ENCODE measurements at regions not wholly inside any gene's neighbourhood (a gene's known extent, or its start where the extent isn't known, plus 50 kb on each side); places are given as distances from the start of the nearest gene placed in this dataset.
A peak's percentile ranks its signal among the peaks of the same experiment; 100 is the strongest.

DNA sequence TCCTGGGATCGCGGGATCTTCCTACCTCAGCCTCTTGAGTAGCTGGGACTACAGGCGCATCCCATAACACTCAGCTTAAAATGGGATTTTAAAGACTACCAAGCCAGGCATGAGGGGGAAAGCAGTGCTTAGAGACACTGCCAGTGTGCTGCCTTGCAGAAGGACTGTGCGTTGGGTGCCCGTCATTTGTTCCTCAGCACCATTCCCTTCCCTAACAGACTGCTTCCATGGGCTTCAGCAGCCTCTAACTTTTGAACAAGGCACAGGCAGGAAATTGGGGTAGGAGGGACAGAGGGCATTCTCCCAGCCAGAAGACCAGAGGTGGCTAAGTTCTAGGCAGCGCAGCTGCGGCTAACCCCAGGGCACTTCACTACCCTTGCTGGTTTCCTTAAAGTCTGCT, 73.9 kb upstream of the USP24 start:
- Histone ChIP-seq H3K4me1 (ENCODE audit: control insufficient read depth in 2 of 3, insufficient read depth in 2 of 3, low read depth in 1 of 3, low read length in 3 of 3) (no peaks in the 10 kb centered on the region), H3K36me3 (ENCODE audit: control insufficient read depth in 2 of 3, insufficient read depth in 3 of 3, low read length in 3 of 3) (no peaks in the 10 kb centered on the region), H3K9ac (ENCODE audit: low read length in 3 of 3) (no peak overlapping the region), H3K27ac (ENCODE audit: low read depth in 2 of 2, low read length in 2 of 2) (no peak overlapping the region), H3K4me3 (ENCODE audit: low read length in 3 of 3) (no peak overlapping the region), H3K27me3 (ENCODE audit: control insufficient read depth, insufficient read depth, low read length) (no peaks in the 10 kb centered on the region), H3K9me3 (ENCODE audit: control insufficient read depth in 2 of 3, insufficient read depth in 1 of 3, low read length in 3 of 3) (no peaks in the 10 kb centered on the region)
- intact Hi-C loops (cut with DNase I) = loop anchor here (5.0 kb wide), 1 partner anchor 1298 kb away; no protein-coding TSS in a partner anchor
- DNase-seq = no peak
- TF ChIP-seq, protein P1, sequence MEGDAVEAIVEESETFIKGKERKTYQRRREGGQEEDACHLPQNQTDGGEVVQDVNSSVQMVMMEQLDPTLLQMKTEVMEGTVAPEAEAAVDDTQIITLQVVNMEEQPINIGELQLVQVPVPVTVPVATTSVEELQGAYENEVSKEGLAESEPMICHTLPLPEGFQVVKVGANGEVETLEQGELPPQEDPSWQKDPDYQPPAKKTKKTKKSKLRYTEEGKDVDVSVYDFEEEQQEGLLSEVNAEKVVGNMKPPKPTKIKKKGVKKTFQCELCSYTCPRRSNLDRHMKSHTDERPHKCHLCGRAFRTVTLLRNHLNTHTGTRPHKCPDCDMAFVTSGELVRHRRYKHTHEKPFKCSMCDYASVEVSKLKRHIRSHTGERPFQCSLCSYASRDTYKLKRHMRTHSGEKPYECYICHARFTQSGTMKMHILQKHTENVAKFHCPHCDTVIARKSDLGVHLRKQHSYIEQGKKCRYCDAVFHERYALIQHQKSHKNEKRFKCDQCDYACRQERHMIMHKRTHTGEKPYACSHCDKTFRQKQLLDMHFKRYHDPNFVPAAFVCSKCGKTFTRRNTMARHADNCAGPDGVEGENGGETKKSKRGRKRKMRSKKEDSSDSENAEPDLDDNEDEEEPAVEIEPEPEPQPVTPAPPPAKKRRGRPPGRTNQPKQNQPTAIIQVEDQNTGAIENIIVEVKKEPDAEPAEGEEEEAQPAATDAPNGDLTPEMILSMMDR (IDR thresholded peaks at IDR 0.05; ENCODE audit: borderline replicate concordance, extremely low read depth, insufficient read depth) = no peak
- FAIRE-seq = no peak

DNA sequence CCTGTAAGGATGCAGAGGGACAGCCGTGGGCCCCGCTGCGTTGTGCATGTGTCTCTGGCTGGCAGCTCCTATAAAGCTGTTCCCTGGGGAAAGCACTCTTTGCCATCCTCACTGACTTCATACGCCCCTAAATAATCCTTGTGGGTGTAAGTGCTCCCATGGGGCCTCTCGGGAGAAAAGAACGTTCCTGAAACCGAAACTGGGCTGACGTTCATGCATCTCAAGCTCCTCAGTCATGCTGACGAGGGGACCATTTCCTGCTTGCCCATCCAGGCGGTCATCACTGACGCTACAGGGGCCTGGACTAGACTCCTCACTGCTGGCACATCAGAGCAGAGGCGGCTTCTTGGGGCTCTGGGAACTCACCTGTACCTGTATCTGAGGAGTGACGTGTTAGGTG, 73.1 kb upstream of the USP24 start:
- no peaks in the 10 kb centered on the region for H3K4me1 ChIP-seq (ENCODE audit: control insufficient read depth in 2 of 3, insufficient read depth in 2 of 3, low read depth in 1 of 3, low read length in 3 of 3)
- no peaks in the 10 kb centered on the region for H3K36me3 ChIP-seq (ENCODE audit: control insufficient read depth in 2 of 3, insufficient read depth in 3 of 3, low read length in 3 of 3)
- H3K9ac ChIP-seq (ENCODE audit: low read length in 3 of 3) = no peak overlapping the region
- TF ChIP-seq, protein P1 (IDR thresholded peaks at IDR 0.05; ENCODE audit: borderline replicate concordance, extremely low read depth, insufficient read depth) = no peak
- peak in 1 of 5 donors; percentile 72 for DNase-seq
- H3K27ac ChIP-seq (ENCODE audit: low read depth in 2 of 2, low read length in 2 of 2) = no peak overlapping the region
- no peak for FAIRE-seq
- intact Hi-C loops (cut with DNase I) = loop anchor here (5.0 kb wide), 1 partner anchor 1299 kb away; no protein-coding TSS in a partner anchor
- no peak overlapping the region for H3K4me3 ChIP-seq (ENCODE audit: low read length in 3 of 3)
- H3K27me3 ChIP-seq (ENCODE audit: control insufficient read depth, insufficient read depth, low read length) = no peaks in the 10 kb centered on the region
- H3K9me3 ChIP-seq (ENCODE audit: control insufficient read depth in 2 of 3, insufficient read depth in 1 of 3, low read length in 3 of 3) = no peaks in the 10 kb centered on the region

DNA sequence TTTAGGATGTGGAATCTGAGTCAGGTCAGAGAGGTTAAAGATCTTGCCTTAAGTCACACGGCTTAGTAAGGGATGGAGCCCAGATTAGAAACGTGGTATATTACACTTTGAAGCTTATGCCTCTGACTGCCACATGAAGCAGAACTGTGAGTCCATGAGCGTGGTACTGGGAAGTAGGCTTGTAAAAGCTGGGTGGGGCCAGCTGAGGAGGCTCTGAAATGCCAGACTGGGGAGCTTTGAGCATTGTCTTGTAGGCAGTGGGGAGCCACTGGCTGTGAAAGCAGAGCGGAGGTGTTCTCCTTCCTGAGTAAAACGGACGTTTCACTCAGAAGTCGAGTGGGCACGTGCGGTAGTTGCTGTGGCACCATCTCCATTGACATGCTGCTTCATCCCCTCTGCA, 72.6 kb upstream of the USP24 start:
- FAIRE-seq (no peak), DNase-seq (no peak)
- H3K27me3 ChIP-seq (ENCODE audit: control insufficient read depth, insufficient read depth, low read length) = no peaks in the 10 kb centered on the region
- intact Hi-C loops (cut with DNase I) = loop anchor here (5.0 kb wide), 1 partner anchor 1300 kb away; no protein-coding TSS in a partner anchor
- no peaks in the 10 kb centered on the region for H3K9me3 ChIP-seq (ENCODE audit: control insufficient read depth in 2 of 3, insufficient read depth in 1 of 3, low read length in 3 of 3)
- TF ChIP-seq, protein P1 (IDR thresholded peaks at IDR 0.05; ENCODE audit: borderline replicate concordance, extremely low read depth, insufficient read depth) = no peak
- H3K4me1 ChIP-seq (ENCODE audit: control insufficient read depth in 2 of 3, insufficient read depth in 2 of 3, low read depth in 1 of 3, low read length in 3 of 3) = no peaks in the 10 kb centered on the region
- no peak overlapping the region for H3K27ac ChIP-seq (ENCODE audit: low read depth in 2 of 2, low read length in 2 of 2)
- no peaks in the 10 kb centered on the region for H3K36me3 ChIP-seq (ENCODE audit: control insufficient read depth in 2 of 3, insufficient read depth in 3 of 3, low read length in 3 of 3)
- no peak overlapping the region for H3K4me3 ChIP-seq (ENCODE audit: low read length in 3 of 3)
- no peak overlapping the region for H3K9ac ChIP-seq (ENCODE audit: low read length in 3 of 3)

All from kidney (tissue), 13 donors.